Hepatocyte (in vitro differentiated cells): ENCODE measurements at regions not wholly inside any gene's neighbourhood (a gene's known extent, or its start where the extent isn't known, plus 50 kb on each side); places are given as distances from the start of the nearest gene placed in this dataset.

Experiments
- DNase-seq: peaks from one replicate; pipeline ENCODE4 v3.0.0-alpha.2; 2016; ENCODE audit warnings: low spot score
- H2AFZ ChIP-seq: fragments of 200-600 bp; sonication (generic); 2 replicates; pipeline ENCODE4 v1.6.0; 2016; ENCODE audit warnings: antibody characterized with exemption, mild to moderate bottlenecking
- H3K27ac ChIP-seq: fragments of 200-600 bp; sonication (generic); 2 replicates; pipeline ENCODE4 v1.5.1; 2016; ENCODE audit warnings: mild to moderate bottlenecking
- H3K27me3 ChIP-seq: fragments of 200-600 bp; sonication (generic); 2 replicates; pipeline ENCODE4 v1.6.1; 2016
- H3K36me3 ChIP-seq: fragments of 200-600 bp; sonication (generic); replicated peaks from 2 replicates; pipeline ENCODE4 v1.5.1; 2016; ENCODE audit warnings: low read depth; ENCODE audit not compliant: insufficient read depth
- H3K4me1 ChIP-seq: fragments of 200-600 bp; sonication (generic); 2 replicates; pipeline ENCODE4 v1.5.1; 2016; ENCODE audit warnings: mild to moderate bottlenecking, moderate library complexity; ENCODE audit not compliant: insufficient read depth
- H3K4me2 ChIP-seq: fragments of 200-600 bp; sonication (generic); 2 replicates; pipeline ENCODE4 v1.6.0; 2016
- H3K4me3 ChIP-seq: fragments of 200-600 bp; sonication (generic); 2 replicates; pipeline ENCODE4 v1.5.1; 2016; ENCODE audit warnings: mild to moderate bottlenecking
- H3K79me2 ChIP-seq: fragments of 200-600 bp; sonication (generic); 2 replicates; pipeline ENCODE4 v1.6.0; 2017; ENCODE audit warnings: mild to moderate bottlenecking
- H3K9me2 ChIP-seq: fragments of 200-600 bp; sonication (generic); replicated peaks from 2 replicates; pipeline ENCODE4 v1.6.0; 2017; ENCODE audit warnings: mild to moderate bottlenecking; ENCODE audit not compliant: insufficient read depth
- H3K9me3 ChIP-seq: fragments of 200-600 bp; sonication (generic); 2 replicates; pipeline ENCODE4 v1.5.1; 2016; ENCODE audit warnings: low read depth, mild to moderate bottlenecking
- H4K20me1 ChIP-seq: fragments of 200-600 bp; sonication (generic); 2 replicates; pipeline ENCODE4 v1.6.0; 2016; ENCODE audit warnings: mild to moderate bottlenecking; ENCODE audit not compliant: insufficient read depth, poor library complexity, severe bottlenecking
- CTCF ChIP-seq: fragments of 200-600 bp; sonication (generic); IDR thresholded peaks from 2 replicates; pipeline ENCODE4 v1.5.1; 2016; ENCODE audit warnings: antibody characterized with exemption, mild to moderate bottlenecking; ENCODE audit not compliant: poor library complexity
- EZH2 ChIP-seq: fragments of 200-600 bp; sonication (generic); IDR thresholded peaks from 2 replicates; pipeline ENCODE4 v1.6.1; 2016; ENCODE audit warnings: antibody characterized with exemption, mild to moderate bottlenecking, borderline replicate concordance
- EZH2phosphoT487 ChIP-seq: fragments of 200-600 bp; sonication (generic); IDR thresholded peaks from one replicate; pipeline ENCODE4 v1.6.1; 2018; ENCODE audit warnings: antibody characterized with exemption, mild to moderate bottlenecking, low read depth, moderate library complexity; ENCODE audit not compliant: unreplicated experiment, severe bottlenecking
- WGBS: methylation state at CpG from one replicate; pipeline ENCODE4 v1.1.6; 2016; ENCODE audit warnings: low lambda C conversion rate; ENCODE audit errors: missing lambda C conversion rate; 5-methylcytosine and 5-hydroxymethylcytosine counted together

- Histone ChIP-seq H3K9me2 (no peaks in the 10 kb centered on the region), H3K9me3 (no peaks in the 10 kb centered on the region), H4K20me1 (no peaks in the 10 kb centered on the region), H3K79me2 (no peaks in the 10 kb centered on the region), H3K36me3 (no peaks in the 10 kb centered on the region), H3K27me3 (no peaks in the 10 kb centered on the region), H2AFZ (no peak overlapping the region), H3K4me1 (no peaks in the 10 kb centered on the region), H3K4me3 (no peak overlapping the region), H3K4me2 (no peak overlapping the region), H3K27ac (no peak overlapping the region)
- TF ChIP-seq EZH2phosphoT487 (no peak), EZH2 (no peak), CTCF (no peak)
- 88% methylated on average over 4 of the region's 4 CpGs for WGBS
- no peak for DNase-seq
These were observed 569.5 kb downstream of the TYW1 start for GRCh38 chr7:67566101-67566500.

- H3K9me2 ChIP-seq, result no peaks in the 10 kb centered on the region
- H3K36me3 ChIP-seq, result no peaks in the 10 kb centered on the region
- H2AFZ ChIP-seq, result no peak overlapping the region
- H3K79me2 ChIP-seq, result no peaks in the 10 kb centered on the region
- WGBS, result 90% methylated on average over 7 of the region's 7 CpGs
- TF ChIP-seq EZH2phosphoT487, result no peak
- TF ChIP-seq CTCF, result no peak
- no peak for TF ChIP-seq EZH2
- no peak overlapping the region for H3K27ac ChIP-seq
- no peak overlapping the region for H3K4me2 ChIP-seq
- H4K20me1 ChIP-seq, result no peaks in the 10 kb centered on the region
- no peak overlapping the region for H3K4me3 ChIP-seq
- no peaks in the 10 kb centered on the region for H3K27me3 ChIP-seq
- no peak for DNase-seq
- no peaks in the 10 kb centered on the region for H3K4me1 ChIP-seq
- H3K9me3 ChIP-seq, result no peaks in the 10 kb centered on the region
These were observed 574.5 kb downstream of the TYW1 start for GRCh38 chr7:67571026-67571545.

GRCh38 chr7:67573639-67574038 is 577.0 kb downstream of the TYW1 start:
- TF ChIP-seq CTCF (no peak), EZH2 (no peak), EZH2phosphoT487 (no peak)
- 82% methylated on average over 4 of the region's 4 CpGs for WGBS
- DNase-seq, result no peak
- no peaks in the 10 kb centered on the region for H3K27me3 ChIP-seq
- H3K36me3 ChIP-seq, result no peaks in the 10 kb centered on the region
- H3K4me3 ChIP-seq, result no peak overlapping the region
- no peaks in the 10 kb centered on the region for H3K9me3 ChIP-seq
- H3K9me2 ChIP-seq, result no peaks in the 10 kb centered on the region
- H3K27ac ChIP-seq, result no peak overlapping the region
- no peak overlapping the region for H3K4me2 ChIP-seq
- no peaks in the 10 kb centered on the region for H4K20me1 ChIP-seq
- H2AFZ ChIP-seq, result no peak overlapping the region
- no peaks in the 10 kb centered on the region for H3K79me2 ChIP-seq
- H3K4me1 ChIP-seq, result no peaks in the 10 kb centered on the region

- H3K79me2 ChIP-seq, result no peaks in the 10 kb centered on the region
- H3K4me3 ChIP-seq, result no peak overlapping the region
- H3K9me3 ChIP-seq, result no peaks in the 10 kb centered on the region
- H4K20me1 ChIP-seq, result no peaks in the 10 kb centered on the region
- H3K27me3 ChIP-seq, result no peaks in the 10 kb centered on the region
- no peak overlapping the region for H3K27ac ChIP-seq
- H3K36me3 ChIP-seq, result no peaks in the 10 kb centered on the region
- no peak overlapping the region for H2AFZ ChIP-seq
- no peak overlapping the region for H3K4me2 ChIP-seq
- WGBS, result 81% methylated on average over 5 of the region's 5 CpGs
- no peak for DNase-seq
- no peaks in the 10 kb centered on the region for H3K4me1 ChIP-seq
- TF ChIP-seq CTCF (no peak), EZH2 (no peak), EZH2phosphoT487 (no peak)
- H3K9me2 ChIP-seq, result no peaks in the 10 kb centered on the region
These were observed 592.0 kb downstream of the TYW1 start for GRCh38 chr7:67588631-67589030.
